KMS-11 (cell line): ENCODE measurements at regions not wholly inside any gene's neighbourhood (a gene's known extent, or its start where the extent isn't known, plus 50 kb on each side); places are given as distances from the start of the nearest gene placed in this dataset.
"Not testable (repeated sequence)": the region's sequence is repeated elsewhere in the genome, so short reads cannot be mapped to it uniquely, and the experiment has no call there.

Experiments
- H2AFZ ChIP-seq: fragments of 200-600 bp; sonication (generic); 2 replicates; pipeline ENCODE4 v1.6.1; 2016; ENCODE audit warnings: antibody characterized with exemption, mixed run types, low read depth
- H3K27ac ChIP-seq: fragments of 200-600 bp; sonication (generic); 2 replicates; pipeline ENCODE4 v1.6.1; 2016; ENCODE audit warnings: mild to moderate bottlenecking, mixed run types
- H3K27me3 ChIP-seq: fragments of 200-600 bp; sonication (generic); 2 replicates; pipeline ENCODE4 v1.6.1; 2017; ENCODE audit warnings: mild to moderate bottlenecking, low read depth, mixed run types, moderate library complexity; ENCODE audit not compliant: insufficient read depth
- H3K36me3 ChIP-seq: fragments of 200-600 bp; sonication (generic); 2 replicates; pipeline ENCODE4 v1.6.1; 2017; ENCODE audit warnings: mild to moderate bottlenecking, mixed run types; ENCODE audit not compliant: insufficient read depth
- H3K4me1 ChIP-seq: fragments of 200-600 bp; sonication (generic); 2 replicates; pipeline ENCODE4 v1.6.1; 2016; ENCODE audit warnings: mild to moderate bottlenecking, low read depth, mixed run types; ENCODE audit not compliant: poor library complexity, severe bottlenecking
- H3K4me2 ChIP-seq: fragments of 200-600 bp; sonication (generic); 2 replicates; pipeline ENCODE4 v1.7.0; 2016; ENCODE audit warnings: mild to moderate bottlenecking, mixed run types
- H3K4me3 ChIP-seq: fragments of 200-600 bp; sonication (generic); IDR thresholded peaks from 2 replicates; pipeline ENCODE4 v1.6.1; 2017; ENCODE audit warnings: low read depth, low read length, mixed read lengths; ENCODE audit not compliant: insufficient read depth
- H3K79me2 ChIP-seq: fragments of 200-600 bp; sonication (generic); 2 replicates; pipeline ENCODE4 v1.6.1; 2016; ENCODE audit warnings: low read depth, mixed run types; ENCODE audit not compliant: insufficient read depth
- H3K9ac ChIP-seq: fragments of 200-600 bp; sonication (generic); 2 replicates; pipeline ENCODE4 v1.6.1; 2016; ENCODE audit warnings: mild to moderate bottlenecking, mixed run types
- H4K20me1 ChIP-seq: fragments of 200-600 bp; sonication (generic); 2 replicates; pipeline ENCODE4 v1.6.1; 2016; ENCODE audit warnings: mild to moderate bottlenecking, mixed run types; ENCODE audit not compliant: insufficient read depth
- TF ChIP-seq, protein P1 (sequence below): fragments of 200-600 bp; sonication (generic); conservative IDR thresholded peaks from 2 replicates; pipeline ENCODE4 v1.6.1; 2017; ENCODE audit warnings: low read depth, mild to moderate bottlenecking, antibody characterized with exemption, low read length, moderate library complexity, mixed read lengths

DNA sequence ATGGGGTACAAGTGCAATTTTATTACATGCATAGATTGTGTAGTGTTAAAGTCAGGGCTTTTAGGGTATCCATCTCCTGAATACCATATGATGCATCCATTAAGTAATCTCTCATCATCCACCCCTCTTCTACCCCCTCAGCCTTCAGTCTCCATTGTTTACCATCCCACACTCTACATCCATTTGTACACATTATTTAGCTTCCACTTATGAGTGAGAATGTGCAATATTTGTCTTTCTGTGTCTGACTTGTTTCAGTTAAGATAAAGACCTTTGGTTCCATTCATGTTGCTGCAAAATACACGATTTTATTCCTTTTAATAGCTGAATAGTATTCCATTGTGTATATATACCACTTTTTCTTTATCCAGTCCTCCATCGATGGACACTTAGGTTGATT is 222.5 kb upstream of the USP24 start:
- no peak overlapping the region for H3K4me3 ChIP-seq
- no peaks in the 10 kb centered on the region for H3K4me1 ChIP-seq
- no peak overlapping the region for H2AFZ ChIP-seq
- TF ChIP-seq, protein P1, sequence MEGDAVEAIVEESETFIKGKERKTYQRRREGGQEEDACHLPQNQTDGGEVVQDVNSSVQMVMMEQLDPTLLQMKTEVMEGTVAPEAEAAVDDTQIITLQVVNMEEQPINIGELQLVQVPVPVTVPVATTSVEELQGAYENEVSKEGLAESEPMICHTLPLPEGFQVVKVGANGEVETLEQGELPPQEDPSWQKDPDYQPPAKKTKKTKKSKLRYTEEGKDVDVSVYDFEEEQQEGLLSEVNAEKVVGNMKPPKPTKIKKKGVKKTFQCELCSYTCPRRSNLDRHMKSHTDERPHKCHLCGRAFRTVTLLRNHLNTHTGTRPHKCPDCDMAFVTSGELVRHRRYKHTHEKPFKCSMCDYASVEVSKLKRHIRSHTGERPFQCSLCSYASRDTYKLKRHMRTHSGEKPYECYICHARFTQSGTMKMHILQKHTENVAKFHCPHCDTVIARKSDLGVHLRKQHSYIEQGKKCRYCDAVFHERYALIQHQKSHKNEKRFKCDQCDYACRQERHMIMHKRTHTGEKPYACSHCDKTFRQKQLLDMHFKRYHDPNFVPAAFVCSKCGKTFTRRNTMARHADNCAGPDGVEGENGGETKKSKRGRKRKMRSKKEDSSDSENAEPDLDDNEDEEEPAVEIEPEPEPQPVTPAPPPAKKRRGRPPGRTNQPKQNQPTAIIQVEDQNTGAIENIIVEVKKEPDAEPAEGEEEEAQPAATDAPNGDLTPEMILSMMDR = no peak
- no peak overlapping the region for H3K27ac ChIP-seq
- H3K79me2 ChIP-seq = no peaks in the 10 kb centered on the region
- H3K27me3 ChIP-seq = no peaks in the 10 kb centered on the region
- no peak overlapping the region for H3K4me2 ChIP-seq
- H4K20me1 ChIP-seq = no peaks in the 10 kb centered on the region
- H3K9ac ChIP-seq = no peak overlapping the region
- no peaks in the 10 kb centered on the region for H3K36me3 ChIP-seq

DNA sequence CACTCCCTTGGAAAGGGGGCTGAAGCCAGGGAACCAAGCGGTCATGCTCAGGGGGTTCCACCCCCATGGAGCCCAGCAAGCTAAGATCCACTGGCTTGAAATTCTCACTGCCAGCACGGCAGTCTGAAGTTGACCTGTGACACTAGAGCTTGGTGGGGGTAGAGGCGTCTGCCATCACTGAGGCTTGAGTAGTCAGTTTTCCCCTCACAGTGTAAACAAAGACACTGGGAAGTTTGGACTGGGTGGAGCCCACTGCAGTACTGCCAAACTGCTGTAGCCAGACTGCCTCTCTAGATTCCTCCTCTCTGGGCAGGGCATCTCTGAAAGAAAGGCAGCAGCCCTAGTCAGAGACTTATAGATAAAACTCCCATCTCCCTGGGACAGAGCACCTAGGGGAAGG is 215.6 kb upstream of the USP24 start:
- not testable (repeated sequence) for H3K4me1 ChIP-seq, H3K4me2 ChIP-seq, H3K27ac ChIP-seq, H3K9ac ChIP-seq, H4K20me1 ChIP-seq, H3K79me2 ChIP-seq, H3K4me3 ChIP-seq, H3K36me3 ChIP-seq, H2AFZ ChIP-seq, H3K27me3 ChIP-seq

DNA sequence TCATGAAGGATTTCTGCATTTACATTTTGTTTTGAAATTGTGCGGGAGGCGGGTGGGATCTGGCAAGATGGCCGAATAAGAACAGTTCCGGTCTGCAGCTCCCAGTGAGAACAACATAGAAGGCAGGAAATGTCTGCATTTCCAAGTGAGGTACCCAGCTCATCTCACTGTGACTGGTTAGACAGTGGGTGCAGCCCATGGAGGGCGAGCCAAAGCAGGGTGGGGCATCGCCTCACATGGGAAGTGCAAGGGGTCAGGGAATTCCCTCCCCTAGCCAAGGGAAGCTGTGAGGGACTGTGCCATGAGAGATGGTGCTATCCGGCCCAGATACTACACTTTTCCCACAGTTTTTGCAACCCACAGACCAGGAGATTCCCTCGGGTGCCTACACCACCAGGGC is 215.0 kb upstream of the USP24 start:
- H3K9ac ChIP-seq, H2AFZ ChIP-seq, H3K79me2 ChIP-seq, H3K4me2 ChIP-seq, H3K27me3 ChIP-seq, H3K4me1 ChIP-seq, H3K27ac ChIP-seq, H3K4me3 ChIP-seq, H4K20me1 ChIP-seq, H3K36me3 ChIP-seq: not testable (repeated sequence)

DNA sequence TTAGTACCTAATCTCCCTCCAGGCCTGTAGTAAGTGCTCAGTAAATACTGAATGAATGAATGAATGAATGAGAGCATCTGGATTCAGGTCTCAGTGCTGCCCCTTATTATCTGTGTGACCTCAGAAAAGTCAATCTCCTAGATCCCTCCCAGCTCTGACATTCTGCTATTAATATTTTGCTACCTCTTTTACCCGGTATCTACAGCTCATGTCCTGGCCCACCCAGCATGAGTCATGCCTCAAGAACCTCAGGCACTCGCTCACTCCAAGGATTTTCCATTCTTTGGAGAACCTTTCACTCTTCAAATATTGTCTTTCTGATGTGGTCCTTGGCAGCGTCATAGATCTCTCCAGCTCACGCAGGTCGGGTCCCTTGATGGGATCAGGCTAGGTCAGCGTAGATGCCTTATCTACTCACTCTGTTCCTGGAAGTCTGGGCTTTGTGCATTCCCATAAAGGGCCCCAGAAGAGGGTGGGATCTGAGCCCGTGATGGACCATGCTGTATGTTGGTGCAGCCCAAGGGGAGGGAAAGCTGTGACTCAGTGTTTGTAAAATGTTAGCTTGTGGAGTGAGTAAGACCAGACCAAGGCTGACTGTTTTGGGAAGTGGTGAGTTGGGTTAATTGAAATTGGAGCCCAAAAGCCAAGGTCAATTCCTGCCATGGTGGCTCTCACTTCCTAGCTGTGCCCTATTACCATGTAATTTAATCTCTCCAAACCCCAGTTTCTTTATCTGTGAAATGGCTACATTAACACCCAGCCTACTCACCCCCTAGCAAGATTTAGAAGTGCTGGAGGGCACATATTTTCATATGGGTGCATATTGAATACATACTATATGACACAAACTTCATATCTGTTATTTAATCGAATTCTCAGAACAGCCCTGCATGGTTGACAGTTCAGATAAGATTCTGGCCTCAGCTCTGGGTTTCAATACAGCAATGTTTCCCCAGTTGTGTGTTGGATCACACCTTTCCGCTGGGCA is 214.1 kb upstream of the USP24 start:
- Histone ChIP-seq H3K36me3 (no peaks in the 10 kb centered on the region), H4K20me1 (no peaks in the 10 kb centered on the region), H3K4me2 (no peak overlapping the region), H3K79me2 (no peaks in the 10 kb centered on the region), H3K27ac (no peak overlapping the region), H3K9ac (no peak overlapping the region), H3K27me3 (no peaks in the 10 kb centered on the region), H2AFZ (no peak overlapping the region), H3K4me3 (no peak overlapping the region), H3K4me1 (no peaks in the 10 kb centered on the region)
- TF ChIP-seq, protein P1 = no peak

DNA sequence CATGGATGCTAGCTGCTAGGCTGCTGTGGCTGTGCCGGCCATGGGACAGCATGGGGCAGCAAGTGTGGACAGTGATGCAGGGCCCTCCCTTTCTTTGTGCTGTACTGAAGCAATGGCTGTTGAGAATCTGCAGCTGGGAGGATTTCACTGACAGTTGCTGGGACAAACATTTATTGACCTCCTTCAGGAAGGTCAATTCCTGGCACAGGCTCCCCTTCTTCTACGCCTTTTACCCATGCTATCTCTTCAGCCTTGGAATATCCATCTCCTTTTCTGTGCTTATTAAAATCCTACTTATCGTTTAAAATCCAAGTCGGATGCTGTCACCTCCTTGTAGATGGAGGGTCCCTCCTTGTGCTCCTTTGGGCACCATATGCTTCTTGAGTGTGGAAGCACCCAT is 213.1 kb upstream of the USP24 start:
- TF ChIP-seq, protein P1 = no peak
- H4K20me1 ChIP-seq = no peaks in the 10 kb centered on the region
- H2AFZ ChIP-seq = no peak overlapping the region
- no peaks in the 10 kb centered on the region for H3K27me3 ChIP-seq
- H3K4me2 ChIP-seq = no peak overlapping the region
- no peak overlapping the region for H3K27ac ChIP-seq
- no peaks in the 10 kb centered on the region for H3K79me2 ChIP-seq
- no peaks in the 10 kb centered on the region for H3K4me1 ChIP-seq
- no peaks in the 10 kb centered on the region for H3K36me3 ChIP-seq
- no peak overlapping the region for H3K4me3 ChIP-seq
- no peak overlapping the region for H3K9ac ChIP-seq
